ENCODE measurements at regions not wholly inside any gene's neighbourhood (a gene's known extent, or its start where the extent isn't known, plus 50 kb on each side); places are given as distances from the start of the nearest gene placed in this dataset.
"Not testable (repeated sequence)": the region's sequence is repeated elsewhere in the genome, so short reads cannot be mapped to it uniquely, and the experiment has no call there.

DNA sequence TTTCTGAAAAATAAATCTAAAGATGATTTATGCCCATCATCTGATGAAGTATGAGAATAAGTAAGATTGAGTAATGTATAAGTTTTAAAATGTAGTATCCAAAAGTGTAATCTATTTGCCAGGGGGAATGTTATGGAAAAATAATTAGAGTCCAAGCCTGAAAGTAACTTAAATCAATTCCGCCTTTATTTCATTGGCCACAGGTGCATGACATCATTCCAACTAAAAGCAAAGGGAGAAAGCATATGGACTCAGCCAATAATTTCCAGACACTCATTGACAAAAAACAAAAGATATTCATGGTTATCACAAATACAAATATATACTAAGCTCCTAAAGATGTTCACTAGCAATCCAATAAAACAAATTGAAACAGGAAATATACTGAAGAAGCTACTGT lies 752.6 kb upstream of the TMEFF2 start:
- no peak for ATAC-seq

DNA sequence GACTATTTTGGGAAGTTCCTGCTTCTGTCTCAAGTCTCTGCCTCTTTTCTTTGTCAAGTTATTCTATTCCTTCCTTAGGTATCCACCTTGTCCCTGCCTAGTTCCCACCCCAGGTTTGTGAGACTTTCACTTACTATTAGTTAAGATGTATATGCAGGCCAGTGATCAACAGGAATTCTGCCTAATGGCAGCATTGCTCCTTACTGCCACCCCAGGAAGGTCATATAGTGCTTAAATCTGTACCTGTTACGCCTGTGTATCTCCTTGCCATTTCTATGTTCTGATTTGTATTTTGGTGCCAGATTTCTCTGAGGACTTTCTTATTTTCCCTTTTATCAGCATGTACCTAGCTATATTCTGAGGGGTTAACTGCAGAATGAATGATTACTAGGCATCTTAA lies 746.0 kb upstream of the TMEFF2 start:
- ATAC-seq, result no peak
- no peak for DNase-seq

More for the DNA sequence above, 752.6 kb upstream of the TMEFF2 start:
- DNase-seq, result no peak

DNA sequence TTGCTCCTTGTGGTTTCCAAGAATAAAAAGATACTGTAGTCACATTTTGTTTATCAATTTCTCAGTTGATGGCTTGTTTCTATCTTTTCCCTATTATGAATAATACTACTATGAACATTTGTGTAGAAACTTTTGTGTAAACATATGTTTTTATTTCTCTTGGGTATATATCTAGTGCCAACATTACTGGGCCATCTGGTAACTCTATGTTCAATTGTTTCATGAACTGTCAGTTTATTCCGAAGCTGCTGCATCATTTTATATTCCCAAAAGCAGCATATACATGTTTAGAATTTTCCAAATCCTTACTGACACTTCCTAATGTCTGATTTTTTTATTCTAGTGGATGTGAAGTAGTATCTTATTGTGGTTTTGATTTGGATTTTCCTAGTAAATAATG lies 737.6 kb upstream of the TMEFF2 start:
- DNase-seq (no peak), ATAC-seq (no peak)

DNA sequence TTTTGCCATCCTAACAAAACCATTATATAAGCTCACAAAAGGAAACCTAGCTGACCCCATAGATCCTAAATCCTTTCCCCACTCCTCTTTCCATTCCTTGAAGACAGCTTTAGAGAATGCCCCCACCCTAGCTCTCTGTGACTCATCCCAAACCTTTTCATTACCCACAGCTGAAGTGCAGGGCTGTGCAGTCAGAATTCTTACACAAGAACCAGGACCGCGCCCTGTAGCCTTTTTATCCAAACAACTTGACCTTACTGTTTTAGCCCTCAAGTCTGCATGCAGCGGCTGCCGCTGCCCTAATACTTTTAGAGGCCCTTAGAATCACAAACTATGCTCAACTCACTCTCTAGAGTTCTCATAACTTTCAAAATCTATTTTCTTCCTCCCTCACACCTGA lies 726.9 kb upstream of the TMEFF2 start:
- not testable (repeated sequence) for DNase-seq, ATAC-seq

DNA sequence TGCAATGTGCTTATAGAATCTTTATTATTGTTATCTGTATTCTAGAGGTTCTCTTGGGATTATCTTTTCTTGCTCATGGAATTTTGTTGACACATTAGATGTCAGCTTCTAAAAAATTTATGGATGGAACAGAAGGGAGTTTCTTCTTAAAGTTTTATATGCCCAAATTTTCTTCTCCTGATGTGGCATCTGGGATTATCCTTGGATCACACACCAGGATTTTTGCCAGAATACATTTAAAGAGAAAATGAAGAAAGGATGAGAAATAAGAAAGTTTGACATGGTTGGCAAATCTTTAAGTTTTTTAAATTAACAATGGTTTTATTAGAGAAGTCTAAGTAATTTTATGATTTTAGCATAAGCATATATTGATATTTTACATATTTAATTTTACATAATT lies 706.7 kb upstream of the TMEFF2 start:
- DNase-seq (no peak), ATAC-seq (no peak)

DNA sequence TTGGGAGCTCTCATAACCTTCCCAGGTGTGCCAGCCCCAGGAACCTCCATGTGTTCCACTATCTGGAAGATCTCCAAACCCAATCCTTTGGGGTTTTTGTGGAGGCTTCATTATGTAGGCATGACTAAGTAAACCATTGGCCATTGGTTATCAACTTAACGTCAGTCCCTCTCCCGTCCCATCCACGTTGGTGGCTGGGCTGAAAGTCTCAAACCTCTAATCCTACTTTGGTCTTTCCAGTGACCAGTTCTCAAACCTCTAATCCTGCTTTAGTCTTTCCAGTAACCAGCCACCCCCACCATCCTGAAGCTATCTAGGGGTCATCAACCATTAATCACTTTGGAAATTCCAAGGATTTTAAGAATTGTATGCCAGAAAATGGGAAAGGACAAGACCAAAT lies 704.7 kb upstream of the TMEFF2 start:
- DNase-seq (no peak), ATAC-seq (no peak)

DNA sequence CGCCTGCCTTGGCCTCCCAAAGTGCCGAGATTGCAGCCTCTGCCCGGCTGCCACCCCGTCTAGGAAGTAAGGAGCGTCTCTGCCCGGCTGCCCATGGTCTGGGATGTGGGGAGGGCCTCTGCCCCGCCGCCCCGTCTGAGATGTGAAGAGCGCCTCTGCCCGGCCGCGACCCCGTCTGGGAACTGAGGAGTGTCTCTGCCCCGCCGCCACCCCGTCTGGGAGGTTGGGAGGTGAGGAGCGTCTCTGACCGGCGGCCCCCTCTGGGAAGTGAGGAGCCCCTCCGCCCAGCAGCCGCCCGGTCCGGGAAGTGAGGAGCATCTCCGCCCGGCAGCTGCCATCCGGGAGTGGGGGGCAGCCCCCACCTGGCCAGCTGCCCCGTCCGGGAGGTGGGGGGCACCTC lies 699.2 kb upstream of the TMEFF2 start:
- not testable (repeated sequence) for ATAC-seq, DNase-seq

DNA sequence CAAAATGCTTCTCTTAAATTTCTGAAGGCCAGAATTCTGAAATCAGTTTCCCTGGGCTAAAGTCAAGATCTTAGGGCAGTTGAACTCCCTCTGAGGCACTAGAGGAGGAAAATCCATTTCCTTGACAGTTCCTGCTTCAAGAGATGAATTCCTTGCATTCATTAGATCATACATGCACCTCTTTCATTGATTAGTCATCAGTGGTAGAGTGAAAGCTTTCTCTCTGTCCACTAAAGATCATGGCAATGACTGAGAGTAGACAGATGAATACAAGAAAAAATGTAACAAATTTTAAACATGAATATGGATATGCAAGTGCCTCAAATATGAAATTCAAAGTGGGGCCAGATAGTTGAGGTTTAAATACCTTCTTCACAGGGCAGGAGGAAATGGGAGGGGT lies 693.4 kb upstream of the TMEFF2 start:
- no peak for ATAC-seq

DNA sequence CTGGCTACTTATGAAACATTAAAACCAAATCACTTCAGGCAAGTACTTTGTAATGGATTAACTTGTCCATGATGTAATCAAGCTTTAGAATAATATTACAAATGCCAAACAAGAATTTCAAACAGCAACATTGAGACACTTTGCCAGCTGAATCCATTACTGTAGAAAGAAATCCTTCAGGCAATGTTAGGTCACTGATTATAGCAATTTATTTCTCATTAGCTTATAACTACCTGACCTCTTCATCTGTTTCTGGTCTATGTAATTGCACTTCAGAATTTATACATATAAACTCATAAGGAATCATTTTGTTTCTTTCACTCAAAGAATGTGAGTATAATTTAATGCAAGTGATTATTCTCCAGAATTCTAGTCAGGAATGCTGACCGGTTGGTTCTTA lies 692.6 kb upstream of the TMEFF2 start:
- ATAC-seq (no peak), DNase-seq (no peak)

More for the DNA sequence above, 693.4 kb upstream of the TMEFF2 start:
- DNase-seq, result no peak

DNA sequence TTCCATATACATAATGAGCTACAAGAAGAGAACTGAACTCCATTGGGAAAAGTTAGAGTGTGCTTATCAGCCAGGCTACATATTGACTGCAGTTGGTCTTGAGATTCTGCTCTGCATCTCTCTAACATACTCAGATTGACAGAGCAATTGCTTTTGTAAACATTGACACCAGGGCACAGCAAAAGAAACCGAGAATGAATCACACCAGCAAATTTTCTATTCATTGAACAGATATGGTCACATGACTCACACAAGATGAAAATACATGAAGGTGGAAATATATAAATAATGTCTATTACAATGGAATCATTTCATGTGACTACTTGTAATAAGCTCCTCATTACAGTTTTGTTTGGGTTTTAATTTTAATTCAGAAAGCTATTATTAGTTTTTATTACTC lies 691.9 kb upstream of the TMEFF2 start:
- DNase-seq, result no peak
- no peak for ATAC-seq

DNA sequence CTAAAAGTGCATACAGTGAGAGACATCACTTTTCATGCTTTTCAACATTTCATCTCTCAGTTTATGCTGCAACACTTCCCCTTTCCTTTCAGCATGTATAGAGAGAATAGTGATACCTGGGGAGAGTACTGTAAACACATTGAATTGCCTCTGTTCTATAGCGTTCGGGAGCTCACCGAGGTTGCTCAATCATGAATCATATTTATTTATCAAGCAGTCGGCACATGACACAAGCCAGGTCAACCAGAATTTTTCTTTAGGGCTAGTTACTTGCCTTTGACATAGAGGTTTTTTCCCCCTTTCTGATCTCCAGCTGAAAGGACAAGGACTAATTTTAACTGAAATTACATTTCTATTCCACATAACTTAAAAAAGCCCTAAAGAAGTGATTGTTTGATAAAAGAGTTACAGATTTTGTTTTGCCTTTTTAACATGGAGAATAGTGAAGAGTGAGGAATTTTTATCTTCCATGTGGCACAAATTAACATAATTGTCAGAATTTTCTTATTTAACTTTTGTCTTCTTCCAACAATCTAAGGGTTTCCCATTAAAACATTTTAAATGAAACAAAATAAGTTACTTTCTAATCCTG lies 690.9 kb upstream of the TMEFF2 start:
- no peak for DNase-seq
- no peak for ATAC-seq

DNA sequence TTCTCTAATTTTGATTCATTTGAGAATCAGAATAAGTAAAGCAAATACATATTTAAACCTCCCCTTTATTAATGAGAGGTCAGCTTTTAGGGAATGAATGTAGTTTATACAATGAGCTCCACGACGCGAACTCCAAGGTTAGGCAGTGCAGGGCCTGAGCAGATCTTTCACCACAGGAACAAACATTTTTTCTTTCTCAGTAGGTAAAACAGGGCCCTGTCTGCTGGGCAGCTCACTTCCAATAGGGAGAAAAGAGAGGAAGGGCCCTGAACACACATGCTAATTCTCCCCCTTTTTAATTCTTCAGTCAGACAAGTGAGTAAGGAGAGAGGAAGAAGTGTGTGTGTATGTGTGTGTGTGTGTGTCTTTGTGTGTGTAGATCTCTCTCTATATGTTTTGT lies 682.4 kb upstream of the TMEFF2 start:
- ATAC-seq (no peak), DNase-seq (no peak)

DNA sequence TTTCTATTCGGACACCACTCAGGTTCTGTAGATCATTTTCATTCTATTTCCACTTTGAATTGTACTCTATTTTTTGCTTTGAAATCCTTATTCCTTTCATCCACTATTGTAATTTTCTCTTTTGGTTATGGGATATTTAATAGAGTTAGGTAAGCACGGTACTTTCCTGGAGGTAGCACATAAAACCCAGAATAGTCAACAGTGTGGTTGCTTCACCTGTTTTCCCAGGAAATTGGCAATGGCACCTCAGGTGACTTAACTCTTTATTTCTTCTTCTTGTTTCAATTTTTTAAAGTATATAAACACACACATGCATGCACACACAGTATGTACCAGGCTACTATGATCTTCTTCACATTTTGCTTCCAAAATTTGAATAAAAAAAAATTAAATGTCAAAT lies 682.0 kb upstream of the TMEFF2 start:
- ATAC-seq (no peak), DNase-seq (no peak)

DNA sequence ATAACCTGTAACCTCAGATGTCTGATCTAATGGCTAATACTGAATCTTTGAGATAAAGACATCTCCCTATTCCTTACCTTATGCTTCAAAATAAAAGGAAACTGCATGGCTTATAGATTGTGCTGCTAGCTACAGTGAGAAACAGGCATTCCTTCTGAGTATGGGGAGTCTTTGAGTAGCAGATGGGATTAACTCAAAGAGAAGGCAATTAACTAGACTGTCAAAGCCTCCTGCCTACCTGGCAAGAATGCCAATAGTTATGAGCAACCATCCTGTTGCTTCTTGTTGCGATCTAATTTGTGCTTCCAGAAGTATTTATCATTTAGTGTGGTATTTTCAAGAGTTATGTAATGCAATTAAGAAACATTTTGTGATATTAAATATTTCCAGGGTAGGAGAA lies 660.0 kb upstream of the TMEFF2 start:
- ATAC-seq, result no peak
- DNase-seq, result no peak

DNA sequence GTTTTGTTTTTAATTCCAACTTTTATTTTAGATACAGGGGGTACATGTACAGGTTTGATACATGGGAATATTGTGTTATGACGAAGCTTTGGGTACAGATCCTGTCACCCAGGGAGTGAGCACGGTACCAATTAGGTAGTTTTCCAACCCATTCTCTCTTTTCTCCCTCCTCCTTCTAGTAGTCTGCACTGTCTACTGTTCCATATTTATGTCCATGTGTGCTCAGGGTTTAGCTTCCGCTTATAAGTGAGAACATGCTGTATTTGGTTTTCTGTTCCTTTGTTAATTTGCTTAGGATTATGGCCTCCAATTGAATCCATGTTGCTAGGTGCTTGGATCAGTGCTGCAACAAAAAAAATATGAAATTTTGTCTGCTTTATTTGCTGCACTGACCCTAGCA lies 659.3 kb upstream of the TMEFF2 start:
- DNase-seq (no peak), ATAC-seq (no peak)

DNA sequence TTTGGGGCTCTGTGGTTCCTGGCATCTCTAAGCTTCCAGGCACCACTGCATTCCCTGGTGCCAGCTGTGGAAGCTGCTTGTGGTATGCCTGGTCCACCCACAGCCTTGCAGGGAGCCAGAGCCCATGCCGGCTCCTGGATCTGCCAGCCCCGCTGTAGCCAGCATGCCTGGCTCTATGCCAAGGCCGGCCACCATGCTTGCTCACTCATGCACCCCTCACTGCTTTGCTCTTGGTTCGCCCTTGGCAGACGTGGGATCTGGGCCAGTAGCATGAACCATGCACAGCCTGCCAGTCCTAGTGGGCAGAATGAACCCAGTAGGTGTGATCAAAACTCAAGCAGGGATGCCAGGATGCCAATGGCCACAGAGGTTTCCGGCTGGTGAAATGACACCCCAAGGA lies 634.2 kb upstream of the TMEFF2 start:
- ATAC-seq, result no peak
- DNase-seq, result no peak

DNA sequence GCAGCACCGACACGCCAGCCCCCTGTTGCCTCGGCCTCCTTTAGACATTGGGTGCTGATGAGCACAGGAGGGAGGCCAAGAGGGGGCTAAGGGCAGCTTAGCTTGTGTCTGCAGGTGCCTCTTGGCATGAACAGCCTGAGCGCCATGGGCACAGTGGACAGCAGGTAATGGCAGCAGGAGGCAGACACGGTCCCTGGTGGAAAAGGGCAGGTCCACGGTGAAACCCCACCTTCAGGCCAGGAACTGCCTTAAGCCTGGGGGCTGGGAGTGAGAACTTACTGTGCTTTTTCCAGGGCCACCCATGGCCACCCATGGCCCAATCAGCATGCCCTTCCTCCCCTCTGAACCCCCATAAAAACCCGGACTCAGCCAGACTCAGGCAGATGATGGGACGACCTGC lies 633.4 kb upstream of the TMEFF2 start:
- DNase-seq (no peak), ATAC-seq (no peak)

DNA sequence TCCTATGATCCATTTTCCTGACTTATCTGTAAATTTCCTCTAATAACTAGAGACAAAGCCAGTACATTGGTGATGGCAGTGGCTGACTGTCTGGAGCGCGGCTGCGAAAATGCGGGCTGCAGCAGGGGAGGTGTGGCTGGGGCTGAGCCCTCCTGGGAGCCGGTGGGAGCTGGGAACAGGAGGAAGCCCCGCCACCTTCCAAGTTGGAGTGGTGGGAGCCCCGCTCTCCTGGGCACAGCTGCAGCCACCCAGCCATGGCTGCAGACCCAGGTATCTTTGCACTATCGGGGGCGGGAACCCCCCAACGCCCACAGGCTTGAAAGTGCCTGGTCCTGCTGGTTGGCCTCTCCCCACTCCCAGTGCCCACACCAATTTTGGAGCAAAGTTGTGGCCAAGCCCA lies 633.0 kb upstream of the TMEFF2 start:
- ATAC-seq, result no peak
- DNase-seq, result no peak

DNA sequence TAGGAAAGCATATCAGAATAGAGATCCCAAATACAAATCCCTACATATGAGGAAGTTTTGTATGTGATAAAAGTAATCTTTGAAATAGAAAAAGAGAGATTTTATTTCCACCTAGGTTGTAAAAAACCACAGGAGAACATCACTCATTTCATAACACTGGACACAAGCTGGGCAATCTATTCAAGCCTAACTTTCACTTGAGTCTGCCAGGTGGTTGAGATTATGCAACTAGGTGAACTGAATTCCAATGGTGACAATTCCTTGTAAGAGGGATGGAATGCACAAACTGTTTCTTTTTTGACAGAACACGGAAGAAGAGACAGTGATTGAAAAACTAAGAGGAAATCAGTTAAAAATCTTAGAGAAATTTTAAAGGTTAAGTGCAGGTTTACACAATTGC lies 619.6 kb upstream of the TMEFF2 start:
- DNase-seq (no peak), ATAC-seq (no peak)

DNA sequence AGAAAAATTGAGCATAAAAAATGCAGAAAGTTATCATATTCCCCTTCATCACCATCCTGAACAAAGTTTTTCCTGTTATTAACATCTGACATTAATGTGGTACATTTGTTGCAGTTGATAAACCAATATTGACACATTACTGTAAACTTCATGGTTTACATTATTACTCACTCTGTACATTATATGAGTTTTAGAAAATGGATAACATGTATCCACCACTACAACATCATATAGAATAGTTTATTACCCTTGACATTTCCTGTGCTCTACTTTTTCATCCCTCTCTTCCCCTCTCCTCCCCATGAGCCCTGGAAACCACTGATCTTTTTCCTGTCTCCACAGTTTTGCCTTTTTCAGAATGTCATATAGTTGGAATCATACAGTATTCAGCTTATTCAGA lies 618.6 kb upstream of the TMEFF2 start:
- DNase-seq (no peak), ATAC-seq (no peak)

DNA sequence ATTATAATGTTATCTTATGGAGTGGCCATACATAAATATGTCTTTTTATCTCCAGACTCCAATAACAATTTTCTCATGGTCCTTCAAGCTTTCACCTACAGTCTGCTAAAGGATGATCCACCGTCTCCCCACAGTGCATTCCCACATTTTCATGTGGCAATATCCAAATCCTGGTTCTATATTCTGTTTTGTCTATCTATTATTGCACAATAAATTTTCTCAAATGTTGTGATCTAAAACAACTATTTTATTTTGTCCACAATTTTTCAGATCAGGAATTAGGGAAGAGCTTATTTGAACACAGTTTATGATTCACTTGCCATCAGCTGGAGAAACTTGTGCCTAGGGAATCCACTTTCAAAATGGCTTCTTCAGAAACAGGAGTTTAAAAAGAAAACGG lies 614.4 kb upstream of the TMEFF2 start:
- DNase-seq (no peak), ATAC-seq (no peak)

DNA sequence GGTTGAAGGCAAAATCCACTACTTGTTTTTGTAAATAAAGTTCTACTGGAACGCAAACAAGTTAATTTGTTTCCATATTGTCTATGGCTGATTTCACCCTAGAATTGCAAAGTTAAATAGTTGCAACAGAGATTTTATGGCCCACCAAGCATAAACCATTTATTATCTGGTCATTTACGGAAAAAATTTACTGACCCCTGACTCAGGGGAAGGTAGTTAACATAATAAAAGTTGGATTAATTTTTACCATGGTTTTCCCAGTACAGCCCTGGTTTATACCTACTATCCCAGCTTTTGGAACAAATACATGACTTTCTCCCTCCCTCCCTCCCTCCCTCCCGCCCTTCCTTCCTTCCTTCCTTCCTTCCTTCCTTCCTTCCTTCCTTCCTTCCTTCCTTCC lies 588.9 kb upstream of the TMEFF2 start:
- DNase-seq (no peak), ATAC-seq (no peak)

DNA sequence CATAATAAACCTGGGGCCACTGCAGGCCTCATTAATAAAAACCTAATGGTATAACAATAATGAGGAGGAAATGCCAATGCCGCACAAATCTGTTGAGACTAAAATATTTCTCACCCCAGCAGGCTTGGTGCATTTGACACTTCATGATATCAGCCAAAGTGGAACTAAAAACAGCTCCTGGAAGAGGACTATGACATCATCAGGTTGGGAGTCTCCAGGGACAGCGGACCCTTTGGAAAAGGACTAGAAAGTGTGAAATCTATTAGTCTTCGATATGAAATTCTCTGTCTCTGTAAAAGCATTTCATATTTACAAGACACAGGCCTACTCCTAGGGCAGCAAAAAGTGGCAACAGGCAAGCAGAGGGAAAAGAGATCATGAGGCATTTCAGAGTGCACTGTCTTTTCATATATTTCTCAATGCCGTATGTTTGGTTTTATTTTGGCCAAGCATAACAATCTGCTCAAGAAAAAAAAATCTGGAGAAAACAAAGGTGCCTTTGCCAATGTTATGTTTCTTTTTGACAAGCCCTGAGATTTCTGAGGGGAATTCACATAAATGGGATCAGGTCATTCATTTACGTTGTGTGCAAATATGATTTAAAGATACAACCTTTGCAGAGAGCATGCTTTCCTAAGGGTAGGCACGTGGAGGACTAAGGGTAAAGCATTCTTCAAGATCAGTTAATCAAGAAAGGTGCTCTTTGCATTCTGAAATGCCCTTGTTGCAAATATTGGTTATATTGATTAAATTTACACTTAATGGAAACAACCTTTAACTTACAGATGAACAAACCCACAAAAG lies 580.9 kb upstream of the TMEFF2 start:
- DNase-seq, result no peak
- no peak for ATAC-seq

DNA sequence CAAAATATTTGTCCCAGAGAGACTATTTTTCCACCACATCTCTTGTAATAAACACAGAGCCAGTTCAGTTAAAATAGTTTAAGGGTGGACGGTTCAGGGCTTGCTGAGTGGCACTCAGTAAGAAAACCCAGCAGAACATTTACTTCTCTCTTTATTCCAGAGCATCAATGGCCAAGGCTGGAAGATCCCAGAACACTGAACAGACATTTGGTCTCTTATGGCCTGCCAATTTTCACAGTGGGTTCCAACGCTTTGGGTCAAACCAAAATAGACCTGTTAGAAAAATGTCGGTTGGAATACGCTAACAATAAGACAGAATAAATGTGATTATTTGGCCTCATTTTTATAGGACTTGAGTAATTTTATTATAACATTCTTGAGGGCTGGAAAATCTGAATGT lies 580.3 kb upstream of the TMEFF2 start:
- no peak for ATAC-seq
- no peak for DNase-seq

Data from stimulated activated naive CD8-positive, alpha-beta T cell treated with anti-CD3 and anti-CD28 coated beads, Interleukin-15, Interleukin-2, amounts not matched to agents 100 U/mL and 50 U/mL, for 24 hours (primary cell).